Breast epithelium (tissue), 4 donors: ENCODE measurements at regions not wholly inside any gene's neighbourhood (a gene's known extent, or its start where the extent isn't known, plus 50 kb on each side); places are given as distances from the start of the nearest gene placed in this dataset.

Experiments
- DNase-seq, 2 donors: peaks; one replicate each; pipeline ENCODE4 v3.0.0-alpha.2; 2019; ENCODE audit warnings: low spot score in 2 of 2
- H3K27ac ChIP-seq, 2 donors: fragments of 200-600 bp; sonication (generic) in 1 of 2; one replicate each; pipeline ENCODE4 v1.5.1; 2016 to 2019; ENCODE audit warnings: mild to moderate bottlenecking in 1 of 2
- H3K27me3 ChIP-seq, 2 donors: fragments of 200-600 bp; sonication (generic) in 1 of 2; one replicate each; pipeline versions ENCODE4 v1.5.1 to v1.6.0; 2017 to 2019; ENCODE audit warnings: control low read depth in 1 of 2, mild to moderate bottlenecking in 1 of 2
- H3K36me3 ChIP-seq: fragments of 200-600 bp; one replicate; pipeline ENCODE4 v1.5.1; 2019
- H3K4me1 ChIP-seq, 2 donors: fragments of 200-600 bp; sonication (generic); one replicate each; pipeline ENCODE4 v1.5.1; 2016 to 2019; ENCODE audit warnings: control low read depth in 1 of 2
- H3K4me3 ChIP-seq, 3 donors: fragments of 200-600 bp; sonication (generic); 1 replicate in 2 of 3; 2 replicates in 1 of 3; pipeline ENCODE4 v1.5.1; 2016 to 2019; ENCODE audit warnings: mild to moderate bottlenecking in 3 of 3, moderate library complexity in 2 of 3
- H3K9me3 ChIP-seq, 2 donors: fragments of 200-600 bp; sonication (generic) in 1 of 2; one replicate each; pipeline ENCODE4 v1.5.1; 2016 to 2019; ENCODE audit warnings: control low read depth in 1 of 2
- POLR2A ChIP-seq: fragments of 450-650 bp; IDR thresholded peaks from one replicate; pipeline ENCODE4 v1.6.1; 2016; ENCODE audit warnings: antibody characterized with exemption, mild to moderate bottlenecking, moderate library complexity
- POLR2AphosphoS5 ChIP-seq, 3 donors: sonication (generic); formaldehyde crosslinking; IDR thresholded peaks; one replicate each; pipeline ENCODE4 v1.6.1; 2017; ENCODE audit warnings: antibody characterized with exemption in 3 of 3
- intact Hi-C: fragments of 100-400 bp; cut with DNase I; formaldehyde crosslinking; loops from one replicate; pipeline ENCODE4 v1.15.1; 2023; ENCODE audit warnings: low total_unique reads
- TF ChIP-seq, protein P1 (sequence below), 3 donors: fragments of 450-650 bp; IDR thresholded peaks; one replicate each; pipeline ENCODE4 v1.5.1; 2016 to 2017; ENCODE audit warnings: antibody characterized with exemption in 3 of 3, mild to moderate bottlenecking in 3 of 3, moderate library complexity in 3 of 3

- H3K27ac ChIP-seq: peak overlapping the region in 1 of 2 donors; percentile 55
- H3K4me1 ChIP-seq: no peaks in the 10 kb centered on the region
- no peaks in the 10 kb centered on the region for H3K36me3 ChIP-seq
- H3K9me3 ChIP-seq: no peaks in the 10 kb centered on the region
- no peak for DNase-seq
- intact Hi-C loops: loop anchor here (1.0 kb wide), 1 partner anchor 14 kb away; no protein-coding TSS in a partner anchor
- TF ChIP-seq POLR2AphosphoS5 (IDR thresholded peaks at IDR 0.05) (no peak), POLR2A (no peak)
- TF ChIP-seq, protein P1, sequence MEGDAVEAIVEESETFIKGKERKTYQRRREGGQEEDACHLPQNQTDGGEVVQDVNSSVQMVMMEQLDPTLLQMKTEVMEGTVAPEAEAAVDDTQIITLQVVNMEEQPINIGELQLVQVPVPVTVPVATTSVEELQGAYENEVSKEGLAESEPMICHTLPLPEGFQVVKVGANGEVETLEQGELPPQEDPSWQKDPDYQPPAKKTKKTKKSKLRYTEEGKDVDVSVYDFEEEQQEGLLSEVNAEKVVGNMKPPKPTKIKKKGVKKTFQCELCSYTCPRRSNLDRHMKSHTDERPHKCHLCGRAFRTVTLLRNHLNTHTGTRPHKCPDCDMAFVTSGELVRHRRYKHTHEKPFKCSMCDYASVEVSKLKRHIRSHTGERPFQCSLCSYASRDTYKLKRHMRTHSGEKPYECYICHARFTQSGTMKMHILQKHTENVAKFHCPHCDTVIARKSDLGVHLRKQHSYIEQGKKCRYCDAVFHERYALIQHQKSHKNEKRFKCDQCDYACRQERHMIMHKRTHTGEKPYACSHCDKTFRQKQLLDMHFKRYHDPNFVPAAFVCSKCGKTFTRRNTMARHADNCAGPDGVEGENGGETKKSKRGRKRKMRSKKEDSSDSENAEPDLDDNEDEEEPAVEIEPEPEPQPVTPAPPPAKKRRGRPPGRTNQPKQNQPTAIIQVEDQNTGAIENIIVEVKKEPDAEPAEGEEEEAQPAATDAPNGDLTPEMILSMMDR (IDR thresholded peaks at IDR 0.05): no peak
- peak overlapping the region in 1 of 3 donors; percentile 31 for H3K4me3 ChIP-seq
- no peaks in the 10 kb centered on the region for H3K27me3 ChIP-seq
Observed at GRCh38 chr5:34564710-34565235, 91.4 kb upstream of the RAI14 start.

DNA sequence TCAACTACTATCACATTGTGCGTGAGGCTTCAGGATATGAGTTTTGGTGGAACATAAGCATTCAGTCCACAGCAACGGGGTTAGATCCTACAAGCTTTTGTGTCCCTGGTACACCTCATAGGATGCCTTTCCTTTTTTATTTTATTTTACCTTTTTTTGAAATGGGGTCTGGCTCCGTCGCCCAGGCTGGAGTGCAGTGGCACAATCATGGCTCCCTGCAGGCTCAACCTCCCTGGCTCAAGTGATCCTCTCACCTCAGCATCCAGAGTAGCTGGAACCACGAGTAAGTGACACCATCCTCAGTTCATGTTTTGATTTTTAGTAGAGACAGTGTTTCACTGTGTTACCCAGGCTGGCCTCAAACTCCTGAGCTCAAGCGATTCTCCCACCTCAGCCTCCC is 86.0 kb upstream of the RAI14 start:
- Histone ChIP-seq H3K27me3 (no peaks in the 10 kb centered on the region), H3K36me3 (no peaks in the 10 kb centered on the region), H3K4me1 (no peaks in the 10 kb centered on the region), H3K9me3 (no peaks in the 10 kb centered on the region), H3K4me3 (no peak overlapping the region), H3K27ac (peak overlapping the region in 1 of 2 donors; percentile 58)
- DNase-seq: no peak
- intact Hi-C loops: no loop called here
- TF ChIP-seq POLR2AphosphoS5 (IDR thresholded peaks at IDR 0.05): no peak
- TF ChIP-seq POLR2A: no peak
- TF ChIP-seq, protein P1 (IDR thresholded peaks at IDR 0.05): no peak

DNA sequence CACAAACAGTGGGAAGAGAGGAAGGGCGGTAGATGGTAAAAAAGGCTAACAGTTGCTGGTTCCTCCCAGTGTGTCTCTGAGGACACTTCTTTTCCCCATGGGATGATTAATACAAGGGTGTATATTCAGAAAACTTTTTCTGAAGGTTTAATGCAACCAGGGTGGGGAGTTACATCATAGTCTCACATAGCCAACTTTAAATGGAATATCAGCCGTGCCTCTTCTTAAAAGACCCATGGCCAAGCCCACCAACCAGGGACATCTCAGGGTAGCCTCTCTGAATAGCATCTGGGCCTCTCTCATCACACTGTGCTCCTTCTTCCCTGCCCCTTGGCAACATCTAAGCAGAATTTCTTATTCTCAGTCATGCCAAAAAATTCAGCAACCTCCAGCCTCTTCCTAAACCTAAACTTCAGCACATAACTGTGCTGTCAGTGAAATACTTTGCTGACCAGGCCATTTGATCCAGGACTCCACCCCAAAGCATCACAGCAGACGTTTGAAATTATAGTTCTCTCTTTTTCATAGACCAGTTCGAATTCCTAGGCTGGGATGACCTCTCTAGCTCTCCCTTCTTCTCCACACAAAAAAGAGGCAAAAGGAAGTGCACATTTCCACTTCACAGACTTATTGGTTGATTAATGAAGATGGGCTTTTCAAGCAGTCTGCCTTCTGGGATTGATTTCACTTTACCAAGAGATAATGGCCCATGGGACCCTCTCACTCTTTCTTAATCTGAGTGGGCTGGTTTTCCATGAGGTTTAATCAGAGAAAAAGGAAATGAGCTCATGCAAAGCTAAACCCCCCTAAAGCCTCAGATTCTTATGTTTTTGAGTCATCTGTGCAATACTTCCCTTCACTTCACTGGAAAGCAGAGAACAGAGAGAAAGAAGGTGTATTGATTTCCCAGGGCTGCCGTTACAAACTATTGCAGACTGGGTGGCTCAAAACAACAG is 85.1 kb upstream of the RAI14 start:
- intact Hi-C loops: no loop called here
- no peaks in the 10 kb centered on the region for H3K9me3 ChIP-seq
- H3K27ac ChIP-seq: peak overlapping the region in 1 of 2 donors; percentile 58

GRCh38 chr5:34571677-34572041 is 84.5 kb upstream of the RAI14 start:
- intact Hi-C loops: no loop called here
- Histone ChIP-seq H3K27ac (peak overlapping the region in 1 of 2 donors; percentile 58), H3K4me3 (no peak overlapping the region), H3K4me1 (no peaks in the 10 kb centered on the region), H3K9me3 (no peaks in the 10 kb centered on the region), H3K36me3 (no peaks in the 10 kb centered on the region), H3K27me3 (no peaks in the 10 kb centered on the region)
- TF ChIP-seq POLR2A (no peak), POLR2AphosphoS5 (IDR thresholded peaks at IDR 0.05) (no peak)
- TF ChIP-seq, protein P1 (IDR thresholded peaks at IDR 0.05): no peak
- peak in 1 of 2 donors; percentile 23 for DNase-seq

More for the DNA sequence above, 85.1 kb upstream of the RAI14 start:
- Histone ChIP-seq H3K4me1 (no peaks in the 10 kb centered on the region), H3K4me3 (no peak overlapping the region), H3K36me3 (no peaks in the 10 kb centered on the region), H3K27me3 (no peaks in the 10 kb centered on the region)
- no peak for DNase-seq
- TF ChIP-seq POLR2A (no peak), POLR2AphosphoS5 (IDR thresholded peaks at IDR 0.05) (no peak)
- TF ChIP-seq, protein P1 (IDR thresholded peaks at IDR 0.05): no peak

GRCh38 chr5:34574936-34575467 is 81.1 kb upstream of the RAI14 start:
- Histone ChIP-seq H3K27ac (no peak overlapping the region), H3K27me3 (no peaks in the 10 kb centered on the region), H3K9me3 (no peaks in the 10 kb centered on the region), H3K36me3 (no peaks in the 10 kb centered on the region), H3K4me1 (no peaks in the 10 kb centered on the region), H3K4me3 (no peak overlapping the region)
- intact Hi-C loops: no loop called here
- DNase-seq: no peak
- no peak for TF ChIP-seq POLR2A
- TF ChIP-seq, protein P1 (IDR thresholded peaks at IDR 0.05): no peak
- TF ChIP-seq POLR2AphosphoS5 (IDR thresholded peaks at IDR 0.05): no peak
